ENCODE measurements at regions not wholly inside any gene's neighbourhood (a gene's known extent, or its start where the extent isn't known, plus 50 kb on each side); places are given as distances from the start of the nearest gene placed in this dataset.
"Not testable (repeated sequence)": the region's sequence is repeated elsewhere in the genome, so short reads cannot be mapped to it uniquely, and the experiment has no call there.

DNA sequence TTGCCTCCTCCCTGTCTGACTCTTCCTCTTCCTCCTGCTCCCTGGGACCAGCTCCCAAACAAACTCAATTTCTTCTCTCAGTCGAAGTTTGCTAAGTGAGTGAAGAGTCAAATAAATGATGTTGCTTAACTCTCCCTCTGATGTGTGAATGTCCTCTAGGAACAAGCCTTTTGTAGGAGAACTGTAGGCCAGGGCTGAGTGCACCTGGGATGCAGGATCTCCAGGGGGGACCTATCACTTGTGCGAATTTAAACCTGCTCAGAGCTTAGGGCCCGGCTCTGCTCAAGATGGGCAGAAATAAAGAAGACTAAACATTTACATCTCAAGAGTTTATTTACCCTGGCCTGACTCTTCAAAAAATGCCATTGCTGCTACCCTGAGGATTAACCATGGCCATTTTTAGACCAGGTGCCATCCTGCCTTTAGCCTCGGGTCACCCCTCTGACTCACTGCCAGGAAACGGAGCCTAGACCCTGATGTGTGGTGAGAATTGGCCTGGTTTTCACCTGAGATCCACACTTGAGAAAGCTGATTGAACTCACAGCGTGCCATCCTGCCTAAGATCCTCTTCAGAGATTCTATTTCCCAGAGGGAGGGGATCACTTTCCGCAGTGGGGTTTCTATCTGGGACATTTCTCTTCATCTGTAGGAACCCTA is 63.6 kb upstream of the CD93 start:
- no peak for DNase-seq

DNA sequence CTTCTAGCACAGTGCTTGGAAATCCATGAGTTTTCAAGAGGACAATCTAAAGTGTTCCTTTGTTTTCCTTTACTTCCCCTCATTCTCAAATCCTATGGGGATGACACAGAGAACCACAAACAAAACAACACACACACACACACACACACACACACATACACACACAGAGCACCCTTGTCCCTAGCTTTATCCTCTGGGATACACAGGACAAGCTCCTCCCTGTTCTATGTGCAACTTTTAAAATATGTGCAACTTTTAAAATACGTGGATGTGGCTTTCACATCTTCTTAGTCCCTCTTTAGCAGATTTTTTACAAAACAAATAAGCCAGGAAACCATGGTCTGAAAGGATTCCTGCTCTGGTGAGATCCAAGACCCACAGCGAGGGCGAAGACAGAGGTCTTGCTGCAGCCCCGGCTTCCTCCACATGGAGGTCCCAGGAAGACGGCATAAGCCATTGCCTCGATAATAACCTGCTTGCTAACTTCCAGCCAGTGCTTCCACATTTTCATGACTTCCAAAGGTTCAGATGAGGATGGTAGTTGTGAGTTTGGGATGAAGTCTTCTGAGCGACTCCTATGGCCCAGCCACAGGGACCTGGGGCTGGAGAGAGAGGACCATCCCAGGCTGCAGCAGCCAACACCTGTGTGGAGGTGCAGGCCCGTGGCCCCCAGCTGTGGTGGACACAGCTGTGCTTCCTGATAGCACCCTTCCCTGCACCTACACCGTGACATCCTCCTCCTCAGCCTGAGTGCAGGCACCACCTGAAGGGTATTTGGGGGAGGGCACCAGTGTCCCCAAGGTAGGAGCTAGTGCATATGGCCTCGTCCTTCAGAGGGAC is 62.8 kb upstream of the CD93 start:
- DNase-seq = no peak

DNA sequence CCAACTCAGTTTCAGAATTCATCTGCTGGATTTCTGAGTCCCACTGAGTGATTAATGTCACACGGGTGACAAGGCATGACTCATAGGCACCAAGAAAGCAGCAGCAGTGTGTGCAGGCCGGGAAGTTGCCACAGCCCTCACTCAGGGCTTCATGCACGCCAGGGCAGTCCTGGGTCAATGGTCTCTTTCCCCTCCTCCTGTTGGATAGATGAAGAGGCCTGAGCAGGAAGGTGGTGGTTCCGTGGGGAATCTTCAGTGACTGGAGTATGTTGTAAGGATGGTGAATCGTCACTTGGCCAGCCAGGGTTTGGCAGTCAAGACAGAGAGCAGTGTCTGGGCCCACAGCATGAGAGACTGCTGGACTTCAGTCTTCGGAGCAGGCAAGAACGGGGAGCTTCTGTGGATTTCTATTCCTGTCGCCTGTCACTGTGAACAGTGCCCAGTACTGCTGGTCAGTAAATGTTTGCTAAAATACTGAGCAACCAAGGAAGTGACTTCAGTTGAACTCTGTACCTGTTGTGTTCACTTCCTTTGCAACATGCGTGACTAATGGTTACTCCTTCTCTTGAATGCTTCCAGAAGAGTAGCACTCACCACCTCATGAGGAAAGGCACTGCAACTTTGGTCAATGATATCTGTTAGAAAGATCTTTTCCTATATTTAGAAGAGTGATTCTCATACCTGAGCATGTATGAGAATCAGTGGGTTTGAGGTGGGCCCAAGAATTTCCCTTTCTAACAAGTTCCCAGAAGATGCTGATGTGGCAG is 62.0 kb upstream of the CD93 start:
- peak; percentile 41 for DNase-seq

DNA sequence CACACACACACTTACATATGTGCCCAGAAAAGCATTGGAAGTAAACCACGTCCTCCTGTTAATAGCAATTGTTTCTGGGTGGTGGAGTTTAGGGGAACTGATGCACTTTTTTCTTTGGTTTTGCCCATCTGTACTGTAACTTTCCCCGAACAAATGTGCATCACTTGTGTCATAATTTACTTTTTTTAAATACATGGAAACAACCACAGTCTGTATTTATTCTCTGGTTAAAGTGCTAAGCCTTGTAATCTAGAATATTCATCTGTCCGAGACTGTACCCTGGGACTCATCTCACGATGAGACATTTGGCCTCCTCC is 61.5 kb upstream of the CD93 start:
- peak; percentile 13 for DNase-seq

DNA sequence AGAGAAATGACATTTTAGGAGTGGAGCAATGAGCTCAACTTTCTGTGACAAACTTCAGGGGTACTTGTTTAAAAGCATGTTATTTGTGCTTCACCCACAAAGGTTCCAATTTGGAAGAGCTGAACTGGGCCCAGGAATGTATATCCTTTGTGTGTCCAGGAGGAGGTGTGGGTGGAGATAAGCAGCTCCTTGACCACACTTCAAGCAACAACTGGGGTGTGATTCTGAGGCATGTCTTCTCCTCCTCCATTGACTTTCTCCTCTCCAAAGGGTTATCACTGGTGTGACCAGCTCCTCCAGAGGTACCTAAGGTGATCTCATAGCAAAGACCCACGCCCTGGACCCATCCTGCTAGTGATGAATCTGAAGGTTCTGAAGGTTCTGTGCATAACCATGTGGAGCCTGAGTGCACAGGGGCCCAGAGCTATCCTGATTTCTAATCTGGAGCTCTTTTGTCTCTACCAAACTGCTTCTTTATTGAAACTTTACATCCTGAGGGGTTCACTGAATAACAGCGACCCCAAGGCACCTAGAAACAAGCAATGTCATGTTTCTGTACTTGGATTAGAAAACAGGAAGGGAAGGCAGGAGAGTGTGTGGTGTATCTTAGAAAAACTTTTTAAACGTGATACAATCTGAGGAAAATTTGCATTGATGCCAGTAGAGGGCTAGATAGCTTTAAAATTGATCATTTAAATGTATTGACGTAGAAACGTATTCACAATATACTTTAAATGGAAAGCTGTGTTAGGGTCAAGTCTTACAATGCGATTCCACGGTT is 60.9 kb upstream of the CD93 start:
- peak; percentile 21 for DNase-seq

DNA sequence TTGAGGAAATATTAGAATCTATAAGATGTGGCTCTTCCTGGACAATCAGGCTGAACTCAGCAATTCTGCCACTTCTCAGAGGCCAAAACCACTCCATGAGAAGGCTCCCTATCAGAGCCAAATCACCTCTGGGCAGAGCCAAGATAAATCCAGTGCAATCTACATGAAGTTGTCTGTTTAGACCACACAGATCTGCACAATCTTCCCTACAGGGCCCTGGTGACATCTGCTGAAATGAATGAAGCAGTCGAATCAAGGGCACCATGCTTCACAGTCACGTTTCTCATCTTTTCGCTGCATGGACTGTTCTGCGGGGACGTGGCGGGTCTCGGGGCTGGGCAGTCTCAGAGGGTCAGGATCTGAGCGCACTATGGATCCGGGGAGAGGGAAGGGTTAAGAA is 60.1 kb upstream of the CD93 start:
- DNase-seq = peak; percentile 18

DNA sequence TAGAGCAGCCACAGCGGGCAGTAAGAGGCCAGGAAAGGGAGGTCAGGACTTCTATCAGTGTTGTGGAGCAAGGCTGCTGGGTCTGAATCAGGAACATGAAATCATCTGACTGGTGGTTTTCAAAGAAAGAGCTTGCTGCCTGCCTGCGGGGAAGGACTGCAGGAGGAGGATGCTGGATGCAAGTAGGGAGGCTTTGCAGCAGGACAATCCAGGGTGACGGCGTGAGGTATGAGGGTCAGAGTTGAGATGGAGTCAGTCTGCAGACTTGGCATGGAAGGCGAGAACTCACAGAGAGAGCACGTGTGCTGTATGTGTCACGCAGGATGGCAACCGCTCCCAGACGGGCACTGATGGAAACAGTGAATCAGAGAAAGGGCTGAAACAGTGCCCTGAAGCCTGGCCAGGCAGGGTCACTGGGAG is 59.2 kb upstream of the CD93 start:
- no peak for DNase-seq

DNA sequence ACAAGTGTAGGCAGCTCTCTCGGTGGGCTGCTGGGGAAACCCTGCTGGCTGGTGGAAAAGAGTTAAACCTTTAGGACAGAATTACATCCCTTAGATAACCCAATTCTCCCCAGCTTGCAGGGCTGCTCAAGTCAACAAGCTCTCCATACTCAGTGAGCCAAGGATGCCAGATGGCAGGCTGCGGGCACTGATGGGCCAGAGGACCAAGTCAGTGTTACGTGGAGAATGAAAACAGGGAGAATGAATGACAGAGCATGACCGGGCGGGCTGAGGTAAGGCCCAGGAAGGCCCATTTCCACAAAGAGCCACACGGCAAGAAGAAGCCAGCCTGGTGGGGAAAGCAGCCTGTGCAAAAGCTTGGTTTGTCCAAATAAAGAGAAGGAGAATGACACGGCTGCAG is 58.7 kb upstream of the CD93 start:
- DNase-seq = no peak

DNA sequence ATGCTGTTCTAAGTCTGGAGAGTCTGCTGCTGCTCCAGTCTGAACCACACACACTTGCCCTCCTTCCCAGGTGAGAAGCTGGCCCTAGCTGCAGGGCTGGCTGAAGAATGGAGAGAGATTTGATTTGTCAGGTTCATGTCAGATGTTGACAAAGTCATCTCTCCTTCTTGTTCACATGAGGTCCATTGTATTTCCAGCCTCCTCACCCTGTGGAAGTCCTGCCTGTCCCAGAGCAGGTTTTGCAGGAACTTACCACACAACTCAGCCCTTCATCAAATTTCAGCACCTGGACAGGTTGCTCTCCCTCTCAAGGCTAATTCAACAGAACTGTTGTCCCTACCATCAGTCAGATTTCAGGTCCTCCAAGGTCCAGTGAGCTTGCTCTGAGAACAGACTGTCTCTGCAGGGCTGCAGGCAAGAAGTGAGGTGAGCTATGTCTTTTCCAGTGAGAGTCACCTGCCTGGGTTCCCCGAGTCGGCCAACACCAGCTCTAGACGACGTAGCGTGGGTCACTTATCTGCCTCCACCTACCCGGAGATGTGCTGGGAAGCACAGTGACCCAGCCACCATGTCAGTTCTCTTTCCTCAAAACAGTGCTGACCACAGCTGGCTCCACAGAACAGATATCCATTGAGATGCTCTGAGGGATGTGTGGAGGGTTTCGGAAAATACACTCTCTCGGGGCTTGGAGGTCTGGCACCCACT is 58.0 kb upstream of the CD93 start:
- no peak for DNase-seq

DNA sequence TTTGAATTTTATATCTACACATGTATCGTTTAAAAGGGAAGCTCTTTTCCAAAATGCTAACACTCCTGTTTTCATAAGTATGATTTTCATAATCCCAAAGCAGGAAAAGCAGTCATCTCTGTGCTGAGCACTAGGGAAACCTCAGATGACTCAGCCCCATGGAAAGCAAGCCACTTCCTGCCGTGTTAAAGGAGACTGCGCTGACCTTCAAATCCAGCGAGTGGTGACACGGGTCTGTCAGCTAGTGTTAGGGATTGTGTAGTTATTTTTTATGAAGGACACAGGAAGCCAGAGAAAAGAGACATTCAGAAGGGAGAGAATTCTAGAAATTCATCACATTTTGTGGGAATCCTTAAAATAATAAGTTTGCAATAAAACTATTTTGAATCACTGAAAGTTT is 57.0 kb upstream of the CD93 start:
- no peak for DNase-seq

DNA sequence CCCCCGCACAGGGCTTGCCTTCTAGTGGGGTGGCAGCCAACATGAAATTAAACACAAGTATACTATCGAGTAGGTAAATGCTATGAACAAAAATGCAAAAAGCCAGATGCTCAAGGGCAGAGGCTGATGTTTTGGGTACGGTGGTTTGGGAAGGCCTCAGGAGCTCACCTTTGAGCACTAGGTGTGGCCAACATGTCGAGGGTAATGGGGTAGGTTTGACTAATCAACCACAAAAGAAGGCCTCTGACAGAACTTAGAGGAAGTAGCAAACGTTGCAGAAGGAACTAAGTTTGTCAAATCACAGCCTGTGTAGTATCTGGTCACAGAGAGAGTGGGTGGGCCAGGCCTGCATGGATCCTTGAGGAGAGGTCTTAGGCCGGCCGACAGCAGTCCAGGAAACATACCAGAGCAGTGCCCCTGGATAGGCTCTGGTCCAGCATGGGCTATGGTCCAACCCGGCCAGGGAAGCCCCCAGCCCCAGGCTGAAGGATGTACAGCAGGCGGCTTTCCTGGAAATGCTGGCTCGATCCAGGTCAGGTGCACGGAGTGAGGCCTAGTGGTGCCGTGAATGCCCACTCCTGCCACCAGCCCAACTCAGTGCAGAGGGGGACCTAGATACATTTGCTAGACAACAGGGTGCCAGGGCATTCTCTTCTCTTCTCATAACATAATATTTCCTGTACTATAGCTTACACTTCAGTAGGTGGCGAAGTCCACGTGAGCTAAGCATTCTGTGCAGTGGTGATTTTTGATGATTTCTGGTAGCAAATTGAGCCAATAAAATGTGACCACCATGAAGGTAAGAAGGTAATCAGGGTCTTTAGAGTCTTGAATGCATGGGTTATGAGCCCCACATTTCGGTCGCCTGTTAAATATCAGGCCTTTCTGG is 56.3 kb upstream of the CD93 start:
- no peak for DNase-seq

DNA sequence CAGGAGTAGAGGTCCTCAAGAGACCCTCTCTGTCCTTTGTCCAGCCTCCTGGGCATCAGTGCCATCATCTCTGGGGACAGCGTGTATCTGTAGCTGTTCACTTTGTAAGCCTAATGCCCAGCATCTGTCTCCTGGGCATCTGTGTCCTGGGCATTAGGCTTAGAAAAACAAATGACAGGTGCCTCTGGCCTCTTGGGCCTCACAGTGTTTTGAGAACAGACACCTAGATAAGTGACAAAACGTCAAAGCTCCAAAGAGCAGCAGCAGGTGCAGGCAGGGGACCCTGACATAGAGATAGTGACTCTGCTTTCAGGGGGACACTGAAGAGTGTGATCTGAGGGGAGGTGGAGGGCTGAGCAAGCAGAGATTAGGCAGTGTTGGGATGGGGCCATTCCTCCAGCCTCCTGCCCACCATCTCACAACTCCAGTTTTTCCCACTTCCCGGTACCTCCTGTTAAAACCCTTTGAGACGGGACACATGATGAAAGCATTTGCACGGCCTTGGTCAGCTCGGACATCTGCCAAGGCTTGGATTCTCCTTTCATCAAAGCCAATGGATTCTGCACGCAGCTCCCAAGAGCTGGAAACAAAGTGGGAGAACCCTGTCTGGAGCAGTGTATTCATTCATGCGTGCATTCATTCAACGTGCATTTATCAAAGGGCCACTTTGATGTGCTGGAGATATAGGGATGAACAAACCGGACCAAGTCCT is 55.5 kb upstream of the CD93 start:
- DNase-seq = no peak

DNA sequence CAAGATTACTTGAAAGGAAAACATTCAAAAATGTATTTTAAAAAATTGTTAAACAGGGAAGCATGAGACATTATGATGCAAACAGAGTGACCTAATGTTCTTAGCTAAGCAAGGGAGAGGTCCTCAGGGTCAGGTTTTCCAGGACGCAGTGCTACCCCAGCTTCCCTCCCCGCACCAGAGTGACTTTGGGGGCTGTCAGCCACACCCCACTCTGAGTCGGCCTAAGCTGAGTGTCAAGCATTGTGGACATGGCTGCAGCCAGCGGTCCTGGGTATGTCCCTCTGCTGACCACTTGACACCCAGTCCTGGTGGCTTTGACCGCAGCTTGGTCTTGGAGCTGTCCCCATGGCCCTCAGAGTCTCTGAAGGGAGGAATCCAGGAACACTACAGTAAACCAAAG is 54.9 kb upstream of the CD93 start:
- DNase-seq = no peak

DNA sequence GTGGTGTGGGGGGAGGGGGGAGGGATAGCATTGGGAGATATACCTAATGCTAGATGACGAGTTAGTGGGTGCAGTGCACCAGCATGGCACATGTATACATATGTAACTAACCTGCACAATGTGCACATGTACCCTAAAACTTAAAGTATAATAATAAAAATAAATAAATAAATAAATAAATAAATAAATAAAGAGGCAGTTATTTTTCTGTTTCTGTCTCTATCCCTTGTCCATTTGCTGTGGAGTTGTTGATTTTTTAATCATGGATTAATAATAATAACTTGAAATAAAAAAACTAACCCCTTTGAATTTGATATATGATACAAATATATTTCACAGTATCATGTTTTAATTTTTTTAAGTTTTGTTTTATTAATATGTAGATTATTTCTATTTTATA is 53.9 kb upstream of the CD93 start:
- DNase-seq = not testable (repeated sequence)

DNA sequence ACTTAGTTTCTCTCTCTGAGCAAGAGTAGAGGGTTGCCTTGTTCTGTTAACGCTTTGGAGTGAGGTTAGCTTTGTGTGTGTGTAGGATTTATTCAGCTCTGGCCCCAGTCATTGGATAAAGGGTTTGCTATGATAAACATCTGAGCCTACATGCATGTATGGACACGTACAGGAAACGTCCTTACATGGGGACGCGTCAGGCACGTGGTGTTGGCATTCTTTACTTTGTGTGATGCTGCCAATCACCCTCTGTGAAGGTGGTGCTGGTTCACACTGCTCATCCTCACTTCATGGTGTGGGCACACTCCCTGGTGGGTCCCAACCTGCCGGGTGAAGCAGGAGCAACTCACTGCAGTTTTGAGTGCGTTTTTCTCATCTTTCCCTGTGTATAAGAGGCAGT is 53.4 kb upstream of the CD93 start:
- no peak for DNase-seq

DNA sequence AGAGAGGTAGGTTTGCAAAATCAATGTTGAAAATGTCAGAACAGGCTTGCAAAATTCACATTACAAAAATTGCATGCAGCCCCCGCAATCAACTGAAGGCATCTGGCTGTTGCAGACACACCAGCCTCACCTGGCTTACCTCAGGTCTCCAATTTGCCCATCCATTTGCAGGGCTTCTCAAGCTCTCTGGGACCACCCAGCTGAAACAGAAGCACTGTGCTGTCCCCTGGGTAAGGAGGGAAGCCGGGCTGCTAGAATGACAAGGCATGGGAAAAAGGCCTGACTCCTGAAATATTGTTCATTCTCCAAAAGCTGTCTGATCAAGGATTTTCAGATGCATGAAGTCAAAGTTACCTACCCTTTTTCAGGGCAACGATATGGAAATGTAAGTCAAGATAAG is 52.6 kb upstream of the CD93 start:
- DNase-seq = no peak

DNA sequence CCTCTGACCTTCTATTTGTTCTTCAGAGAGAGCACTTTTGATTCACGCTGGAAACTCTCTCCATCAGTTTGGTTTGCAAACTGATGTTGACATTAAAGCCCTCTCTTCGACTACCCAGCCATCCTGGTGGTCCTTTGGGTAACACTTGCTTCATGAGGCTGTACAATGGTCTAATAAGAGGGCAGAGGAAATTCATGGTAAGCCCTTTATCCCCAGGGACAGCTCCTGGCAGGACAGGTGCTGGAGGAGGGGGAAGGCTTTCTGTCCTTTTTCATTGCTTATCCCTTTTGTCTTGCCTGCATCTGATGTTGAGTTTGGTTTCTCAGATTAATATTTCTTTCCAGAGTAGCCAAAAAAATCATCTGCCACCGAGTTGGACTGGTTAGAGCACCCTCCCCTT is 52.1 kb upstream of the CD93 start:
- no peak for DNase-seq

DNA sequence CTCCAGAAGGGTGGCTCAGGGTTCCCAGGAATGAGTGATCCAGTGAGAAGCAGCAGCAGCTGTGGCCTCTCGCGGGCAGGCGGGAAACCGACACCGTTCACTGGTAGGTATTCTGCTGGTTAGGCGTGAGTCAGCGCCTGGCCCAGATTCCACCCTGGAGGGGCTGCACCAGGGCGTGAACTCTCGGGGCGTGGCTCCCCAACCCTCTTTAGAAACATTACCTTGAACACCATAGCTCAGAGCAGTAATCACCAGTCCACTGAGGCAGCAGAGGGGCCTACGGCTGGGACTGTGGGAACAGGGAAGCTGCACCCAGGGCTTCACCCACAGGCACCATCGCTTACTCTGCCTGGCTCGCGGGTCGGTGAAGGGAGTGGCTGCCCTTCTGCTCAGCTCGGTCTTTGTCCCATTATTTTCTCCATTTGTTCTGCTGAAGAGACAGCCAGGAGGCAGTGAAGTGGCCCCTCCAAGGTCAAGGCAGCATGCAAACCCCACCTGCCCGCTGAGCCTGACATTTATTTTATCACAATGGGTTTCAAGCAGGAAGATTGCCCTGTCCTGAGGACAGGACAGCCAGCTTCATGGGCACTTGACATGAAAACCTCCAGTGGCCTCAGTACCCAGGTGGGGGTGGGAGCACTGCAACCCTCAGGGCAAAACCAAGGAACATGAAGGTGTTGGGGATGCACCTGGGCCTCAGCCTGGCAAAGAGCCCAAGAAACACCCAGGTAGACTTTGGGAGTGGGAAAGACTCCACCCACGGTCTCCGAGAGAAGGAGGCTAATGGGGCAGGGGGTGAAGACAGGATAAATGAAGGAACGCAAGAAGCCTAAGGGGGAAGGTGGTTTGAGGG is 51.0 kb upstream of the CD93 start:
- no peak for DNase-seq

DNA sequence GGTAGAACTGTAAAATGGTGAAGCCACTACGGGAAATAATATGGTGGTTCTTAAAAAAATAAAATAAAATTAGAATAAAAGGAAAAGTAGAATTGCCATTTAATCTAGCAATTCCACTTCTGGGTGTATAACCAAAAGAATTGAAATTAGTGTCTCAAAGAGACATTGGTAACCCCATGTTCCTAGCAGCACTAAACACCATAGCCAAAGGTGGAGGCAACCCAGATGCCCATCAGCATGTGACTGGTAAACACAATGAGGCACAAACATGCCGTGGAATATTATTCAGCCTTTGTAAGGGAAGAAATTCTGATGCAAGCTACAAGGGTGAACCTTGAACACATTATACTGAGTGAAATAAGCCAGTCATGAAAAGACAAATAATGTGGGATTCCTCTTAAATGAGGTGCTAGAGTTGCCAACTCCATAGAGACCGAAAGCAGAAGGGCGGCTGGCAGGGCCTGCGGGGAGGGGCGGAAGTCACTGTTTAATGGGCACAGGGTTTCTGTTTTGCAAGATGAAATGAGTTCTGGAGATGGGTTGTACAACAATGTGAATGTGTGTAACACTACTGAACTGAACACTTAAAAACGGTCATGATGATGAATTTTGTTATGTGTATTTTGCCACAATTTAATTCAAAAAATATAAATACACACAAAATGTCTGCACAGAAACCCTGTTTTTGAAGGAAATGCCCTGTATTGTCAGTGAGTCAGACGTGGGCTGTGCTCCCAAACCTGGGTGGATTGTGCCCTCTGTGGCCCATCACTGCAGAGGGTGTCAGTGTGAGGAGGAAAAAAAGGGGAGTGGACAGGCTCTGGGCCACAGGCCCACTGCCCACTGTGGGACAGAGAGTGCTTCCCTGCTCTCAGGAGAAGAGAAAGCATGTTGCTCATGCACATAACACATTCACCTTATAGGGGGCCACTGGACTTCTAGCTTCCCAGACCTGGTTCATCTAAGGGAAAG is 49.6 kb upstream of the CD93 start:
- DNase-seq = no peak
